NCI-H1048 (cell line): ENCODE measurements at regions not wholly inside any gene's neighbourhood (a gene's known extent, or its start where the extent isn't known, plus 50 kb on each side); places are given as distances from the start of the nearest gene placed in this dataset.
"Not testable (repeated sequence)": the region's sequence is repeated elsewhere in the genome, so short reads cannot be mapped to it uniquely, and the experiment has no call there.

ENCODE experiments used
- DNase-seq: peaks from one replicate; lab custom pipeline; 2025; lab: John Stamatoyannopoulos, UW

- DNase-seq, result no peak
These were observed 1053.2 kb downstream of the REEP3 start for GRCh38 chr10:64574371-64574770.

- no peak for DNase-seq
These were observed 1055.3 kb downstream of the REEP3 start for GRCh38 chr10:64576497-64576896.

DNA sequence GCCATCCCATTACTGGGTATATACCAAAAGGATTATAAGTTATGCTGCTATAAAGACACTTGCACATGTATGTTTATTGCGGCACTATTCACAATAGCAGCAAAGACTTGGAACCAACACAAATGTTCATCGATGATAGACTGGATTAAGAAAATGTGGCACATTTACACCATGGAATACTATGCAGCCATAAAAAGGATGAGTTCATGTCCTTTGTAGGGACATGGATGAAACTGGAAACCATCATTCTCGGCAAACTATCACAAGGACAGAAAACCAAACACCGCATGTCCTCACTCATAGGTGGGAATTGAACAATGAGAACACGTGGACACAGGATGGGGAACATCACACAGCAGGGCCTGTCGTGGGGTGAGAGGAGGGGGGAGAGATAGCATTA lies 1057.6 kb downstream of the REEP3 start:
- DNase-seq, result not testable (repeated sequence)

DNA sequence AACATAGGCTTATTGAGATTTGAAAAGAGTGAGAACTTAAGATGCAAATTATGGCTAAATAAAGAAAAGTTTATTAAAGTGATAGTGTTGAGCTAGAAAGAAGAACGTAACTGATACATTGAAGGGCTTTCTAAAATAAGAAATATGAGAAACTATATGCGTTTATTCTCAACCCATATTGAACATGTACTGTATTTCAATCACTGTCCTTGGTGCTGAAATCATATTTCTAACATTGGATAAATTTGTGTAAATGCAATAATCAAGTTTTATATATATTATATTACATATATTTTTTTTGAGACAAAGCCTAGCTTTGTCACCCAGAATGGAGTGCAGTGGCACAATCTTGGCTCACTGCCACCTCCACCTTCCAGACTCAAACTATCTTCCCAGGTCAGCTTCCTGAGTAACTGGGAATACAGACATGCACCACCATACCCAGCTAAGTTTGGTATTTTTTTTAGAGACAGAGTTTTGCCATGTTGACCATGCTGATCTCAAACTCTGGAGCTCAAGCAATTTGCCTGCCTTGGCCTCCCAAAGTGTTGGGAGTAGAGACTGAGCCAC lies 1065.8 kb downstream of the REEP3 start:
- no peak for DNase-seq

DNA sequence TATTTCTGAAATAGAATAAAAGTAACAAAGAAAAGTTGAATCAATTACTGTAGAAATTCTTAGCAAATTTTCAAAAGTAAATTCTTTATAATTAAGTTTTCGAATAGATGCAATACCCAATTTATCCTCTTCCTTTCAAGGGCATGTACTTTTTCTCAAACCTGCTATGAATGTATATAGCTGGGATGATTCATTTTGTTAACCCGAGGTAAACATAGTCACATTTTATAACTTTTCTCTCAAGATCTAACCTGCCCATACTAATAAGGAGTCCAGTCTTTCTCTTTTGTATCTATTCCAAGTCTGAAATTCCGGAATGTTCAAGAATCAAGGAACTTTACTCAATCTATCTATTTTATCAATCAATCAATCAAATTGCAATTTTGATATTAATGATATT lies 1072.9 kb downstream of the REEP3 start:
- DNase-seq, result no peak

- DNase-seq, result no peak
These were observed 1077.4 kb downstream of the REEP3 start for GRCh38 chr10:64598600-64598999.

DNA sequence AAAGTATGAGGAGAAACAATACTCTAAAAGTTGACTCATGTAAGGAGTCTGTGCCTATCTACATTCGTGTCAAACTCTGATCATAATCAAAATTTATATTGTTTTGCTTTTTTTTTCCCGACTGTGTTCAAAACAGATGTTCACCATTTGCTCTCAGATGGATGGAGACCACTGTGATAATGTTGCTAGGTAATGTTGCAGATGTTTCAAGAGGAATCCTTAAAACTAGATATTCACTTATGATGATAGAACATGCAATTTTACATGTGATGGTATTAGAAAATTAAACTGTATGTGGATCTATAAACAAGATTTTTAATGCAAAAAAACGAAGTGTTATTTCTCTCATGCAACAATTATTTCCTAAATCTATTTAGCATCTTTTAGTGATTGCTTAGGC lies 1080.1 kb downstream of the REEP3 start:
- no peak for DNase-seq

- no peak for DNase-seq
These were observed 1095.9 kb downstream of the REEP3 start for GRCh38 chr10:64617085-64617484.

- DNase-seq, result no peak
These were observed 1097.9 kb downstream of the REEP3 start for GRCh38 chr10:64619102-64619501.

DNA sequence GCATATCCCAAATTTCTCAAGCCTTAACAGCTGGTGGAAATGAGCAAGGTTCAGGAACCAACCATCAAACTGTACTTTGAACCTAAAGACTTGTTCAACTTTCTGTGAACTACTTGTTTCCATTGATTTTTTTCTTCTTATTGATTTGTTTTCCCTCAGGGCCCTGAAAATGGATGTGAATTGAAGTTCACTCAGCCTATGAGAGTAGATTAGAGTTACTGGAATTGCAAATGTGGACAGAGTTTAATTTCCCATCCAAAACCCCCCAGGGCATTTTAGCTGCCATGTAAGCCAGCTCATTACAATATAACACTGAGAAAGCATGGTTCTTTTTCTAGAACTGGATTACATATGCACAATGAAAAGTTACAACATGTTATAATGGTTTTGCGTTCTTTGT lies 1105.7 kb downstream of the REEP3 start:
- no peak for DNase-seq

DNA sequence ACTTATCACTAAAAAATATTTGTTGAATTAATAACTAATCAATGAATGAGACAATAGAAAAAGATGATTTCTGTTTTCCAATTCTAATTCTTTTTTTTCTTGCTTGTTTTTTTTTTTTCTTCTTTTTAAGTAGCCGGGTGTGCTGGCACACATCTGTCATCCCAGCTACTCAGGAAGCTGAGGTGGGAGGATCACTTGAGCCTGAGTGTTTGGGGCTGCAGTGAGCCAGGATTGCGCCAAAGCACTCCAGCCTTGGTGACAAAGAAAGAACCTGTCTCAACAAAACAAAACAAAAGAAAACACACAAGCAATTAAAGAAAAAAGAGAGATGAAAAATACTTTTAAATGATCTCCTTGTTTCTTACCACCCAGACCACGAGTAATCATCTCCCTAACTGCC lies 1109.3 kb downstream of the REEP3 start:
- DNase-seq, result no peak

DNA sequence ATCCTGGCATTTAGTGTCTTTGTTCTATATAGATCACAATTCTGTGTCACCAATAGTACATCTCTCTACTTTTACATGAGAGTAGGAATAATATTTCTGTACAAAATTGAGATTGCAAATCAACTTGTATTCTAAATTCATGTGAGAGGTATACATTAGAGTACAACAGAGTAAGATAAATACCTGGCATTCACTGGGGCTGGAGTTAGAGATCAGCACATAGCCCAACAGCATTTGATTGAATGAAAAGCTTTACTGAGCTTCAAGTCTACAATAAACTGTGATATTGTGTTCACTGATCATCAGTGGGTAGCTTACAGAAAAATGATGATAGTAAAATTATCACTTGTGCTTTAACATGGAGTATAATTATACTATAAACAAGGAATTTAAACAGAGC lies 1114.7 kb downstream of the REEP3 start:
- DNase-seq, result no peak

GRCh38 chr10:64636461-64636860 lies 1115.3 kb downstream of the REEP3 start:
- DNase-seq, result no peak

GRCh38 chr10:64637939-64638338 lies 1116.7 kb downstream of the REEP3 start:
- no peak for DNase-seq

DNA sequence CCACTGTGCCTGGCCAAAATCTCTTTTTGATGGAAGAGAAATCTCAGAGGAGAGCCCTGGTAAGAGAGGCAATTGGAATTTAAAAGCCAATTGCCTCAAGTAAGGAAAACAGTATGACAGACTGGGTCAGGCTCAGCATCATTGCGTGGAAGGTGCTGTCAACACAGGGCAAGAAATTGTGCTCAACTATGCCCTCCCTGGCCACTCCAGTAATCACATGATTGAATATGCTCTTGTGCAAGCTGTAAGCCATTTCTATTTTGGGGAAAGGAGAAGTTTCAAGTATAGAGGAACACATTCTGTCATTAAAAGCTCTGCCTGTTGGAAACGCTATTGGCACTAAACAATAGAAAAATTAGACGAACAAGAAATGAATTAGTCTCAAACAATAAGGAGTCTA lies 1127.7 kb downstream of the REEP3 start:
- DNase-seq, result no peak

DNA sequence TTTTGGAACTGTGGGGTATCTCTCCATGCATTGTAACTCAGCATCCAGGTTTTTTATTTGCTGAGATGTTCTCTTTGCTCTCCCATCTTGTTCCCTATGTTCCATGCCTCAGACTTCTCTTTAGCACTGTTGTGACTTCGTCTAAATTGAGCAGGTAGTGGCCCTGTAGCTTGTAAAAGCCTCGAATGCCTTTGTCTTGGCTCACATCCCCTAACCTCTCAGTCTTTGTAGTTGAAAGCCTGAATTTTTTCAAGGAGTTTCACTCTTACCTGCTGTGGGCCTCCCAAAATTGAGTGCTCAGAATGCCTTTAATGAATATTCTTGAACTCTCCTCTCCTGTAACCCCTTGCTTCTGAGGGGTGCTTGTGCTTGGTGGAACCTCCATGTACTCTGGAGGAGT lies 1137.3 kb downstream of the REEP3 start:
- DNase-seq, result no peak

DNA sequence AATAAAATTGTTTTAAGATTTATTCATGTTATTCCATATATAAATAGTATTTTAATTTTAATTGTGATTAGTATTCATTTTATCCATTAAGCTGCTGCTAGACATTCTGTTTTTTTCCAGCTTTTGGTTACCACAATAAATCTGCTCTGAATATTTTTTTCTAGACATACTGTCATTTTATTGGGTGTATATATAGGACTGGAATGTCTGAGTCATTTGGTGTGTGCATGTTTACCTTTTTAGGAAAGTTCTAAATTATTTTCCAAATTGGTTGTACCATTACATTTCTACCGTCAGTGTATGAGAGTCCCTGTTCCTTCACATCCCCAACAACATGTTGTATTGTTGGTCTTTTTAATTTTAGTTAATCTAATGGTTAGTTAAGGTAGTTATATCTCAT lies 1138.1 kb downstream of the REEP3 start:
- no peak for DNase-seq

DNA sequence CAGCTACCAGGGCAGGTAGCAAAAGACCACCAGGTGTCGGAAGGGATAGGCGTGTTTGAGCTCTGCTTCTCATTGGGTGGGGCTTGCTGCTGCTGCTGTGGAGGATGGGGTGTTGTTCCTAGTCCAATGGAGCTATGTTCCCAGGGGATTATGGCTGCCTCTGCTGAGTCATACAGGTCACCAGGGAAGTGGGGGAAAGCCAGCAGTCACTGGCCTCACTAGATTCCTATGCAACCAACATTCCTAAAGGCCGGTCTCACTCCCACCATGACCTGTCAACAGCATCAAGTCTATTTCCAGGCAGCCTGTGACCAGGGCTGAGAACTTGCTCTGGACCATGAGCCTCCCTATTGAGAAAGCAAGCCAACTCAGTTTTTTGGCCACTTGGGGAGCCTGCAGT lies 1160.8 kb downstream of the REEP3 start:
- DNase-seq, result no peak

DNA sequence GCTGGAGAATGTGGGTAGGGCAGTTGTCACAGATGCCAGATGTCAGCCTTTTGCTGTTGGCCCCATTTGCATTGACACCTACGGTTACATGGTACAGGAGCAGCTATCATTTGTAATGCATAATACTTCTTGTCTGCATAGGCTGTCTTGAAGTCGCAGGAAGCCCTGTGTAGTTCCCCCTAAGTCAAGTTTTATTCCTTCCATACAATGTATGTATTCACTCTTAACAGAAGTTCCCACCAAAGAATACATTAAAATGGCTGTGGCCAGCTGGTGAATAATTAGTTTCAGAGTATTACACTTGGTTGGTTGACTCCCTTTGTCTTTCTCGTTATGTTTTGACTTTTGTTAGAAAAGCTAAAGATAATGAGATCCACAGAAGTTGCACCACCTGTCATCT lies 1169.0 kb downstream of the REEP3 start:
- no peak for DNase-seq

DNA sequence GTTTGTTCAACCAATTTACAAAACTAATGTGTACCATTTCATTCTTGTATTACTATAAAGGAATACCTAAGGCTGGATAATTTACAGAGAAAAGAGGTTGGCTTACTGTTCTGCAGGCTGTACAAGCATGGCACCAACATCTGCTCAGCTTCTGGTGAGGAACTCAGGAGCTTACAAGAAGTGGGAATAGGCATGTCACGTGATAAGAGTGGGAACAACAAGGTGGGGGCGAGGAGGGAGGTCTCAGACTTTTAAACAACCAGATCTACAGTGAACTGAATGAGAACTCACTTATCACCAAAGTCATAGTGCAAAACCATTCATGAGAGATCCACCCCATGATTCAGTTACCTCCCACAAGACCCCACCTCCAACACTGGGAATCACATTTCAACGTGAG lies 1178.0 kb downstream of the REEP3 start:
- DNase-seq, result no peak

DNA sequence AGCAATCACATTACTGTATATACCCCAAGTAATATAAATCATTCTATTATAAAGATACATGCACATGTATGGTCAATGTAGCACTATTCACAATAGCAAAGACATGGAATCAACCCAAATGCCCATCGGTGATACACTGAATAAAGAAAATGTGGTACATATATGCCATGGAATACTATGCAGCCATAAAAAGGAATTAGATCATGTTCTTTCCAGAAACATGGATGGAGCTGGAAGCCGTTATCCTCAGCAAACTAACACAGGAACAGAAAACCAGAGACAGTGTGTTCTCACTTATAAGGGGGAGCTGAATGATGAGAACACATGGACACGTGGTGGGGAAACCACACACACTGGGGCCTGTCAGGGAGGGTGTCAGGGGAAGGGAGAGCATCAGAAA lies 1180.9 kb downstream of the REEP3 start:
- not testable (repeated sequence) for DNase-seq

DNA sequence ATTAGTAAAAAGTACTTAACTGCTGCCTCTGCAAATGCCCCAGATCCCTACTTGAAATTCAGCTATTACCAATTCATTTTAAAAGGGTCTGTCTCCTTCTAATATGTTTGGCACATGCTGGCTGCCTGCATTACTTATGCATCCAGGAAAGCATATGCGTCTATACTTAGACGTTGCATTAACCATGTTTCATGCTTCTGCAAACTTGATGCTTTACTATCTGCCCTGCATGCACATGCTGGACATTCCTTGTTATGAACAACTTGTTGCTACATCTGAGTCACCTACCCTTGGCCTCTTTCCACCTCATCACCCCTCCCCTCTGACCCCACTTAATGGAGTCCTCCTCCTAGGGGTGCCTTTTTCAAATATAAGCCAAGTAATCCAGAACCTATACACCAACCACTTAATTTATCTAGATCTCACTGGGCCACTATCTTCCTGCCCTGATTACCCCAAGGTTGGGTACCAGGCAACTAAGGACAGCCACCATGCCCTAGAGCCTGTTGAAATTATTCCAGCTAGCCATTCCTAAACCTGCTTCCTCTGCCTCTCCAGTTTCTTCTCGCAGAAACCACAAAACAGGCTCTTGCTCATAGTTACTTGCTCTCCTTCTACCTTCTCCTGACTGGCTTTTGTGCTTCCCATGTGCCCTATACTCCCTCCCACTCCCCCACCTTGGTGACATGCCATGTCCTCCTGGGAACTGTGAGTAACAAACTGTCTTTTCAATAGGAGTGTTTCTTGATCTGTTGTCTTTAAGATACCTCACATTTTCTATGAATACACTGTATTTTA lies 1187.9 kb downstream of the REEP3 start:
- no peak for DNase-seq

DNA sequence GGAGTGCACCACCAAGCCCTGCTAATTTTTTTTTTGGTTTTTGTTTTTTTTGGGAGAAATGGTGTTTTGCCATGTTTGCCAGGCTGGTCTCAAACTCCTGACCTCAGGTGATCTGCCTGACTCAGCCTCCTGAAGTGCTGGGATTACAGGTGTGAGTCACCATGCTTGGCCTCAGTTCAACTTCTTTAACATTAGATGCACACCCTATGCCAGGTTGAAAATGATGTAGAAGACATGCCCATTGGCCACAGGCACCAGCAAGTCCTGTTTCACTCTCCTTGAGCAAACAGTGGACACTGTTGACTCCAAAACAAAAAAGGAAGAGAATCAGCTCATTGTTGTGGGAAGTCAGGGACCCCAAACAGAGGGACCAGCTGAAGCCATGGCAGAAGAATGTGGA lies 1205.3 kb downstream of the REEP3 start:
- DNase-seq, result no peak

- no peak for DNase-seq
These were observed 1209.8 kb downstream of the REEP3 start for GRCh38 chr10:64731016-64731415.
